MCF 10A (cell line): ENCODE measurements at regions not wholly inside any gene's neighbourhood (a gene's known extent, or its start where the extent isn't known, plus 50 kb on each side); places are given as distances from the start of the nearest gene placed in this dataset.
"Not testable (repeated sequence)": the region's sequence is repeated elsewhere in the genome, so short reads cannot be mapped to it uniquely, and the experiment has no call there.

Source experiments
- BruUV-seq: library from RNA; stranded (reverse); fragments of 400-500 nt; replicated peaks from 2 replicates; lab custom pipeline; 2021; lab: Mats Ljungman, UMichigan
- CTCF ChIA-PET: fragments of 300-600 bp; sonication (Branson Sonifier 250); formaldehyde crosslinking; extraction: SDS; loops from one replicate; lab custom pipeline; 2021; ENCODE audit warnings: antibody characterized with exemption, inconsistent platforms; lab: Yijun Ruan, JAX
- POLR2A ChIA-PET: fragments of 300-600, 350-650 bp; sonication (Branson Sonifier 250); formaldehyde crosslinking; extraction: SDS; loops from one replicate; lab custom pipeline; 2020; ENCODE audit warnings: antibody characterized with exemption, inconsistent platforms; lab: Yijun Ruan, JAX
- DNase-seq: peaks from one replicate; pipeline ENCODE4 v3.0.0-alpha.2; 2018; ENCODE audit not compliant: unreplicated experiment
- H3K27ac Mint-ChIP-seq: one replicate; pipeline ENCODE4 v1.8.0; 2022; ENCODE audit warnings: mild to moderate bottlenecking, low read depth, mixed read lengths; ENCODE audit not compliant: unreplicated experiment
- H3K27me3 Mint-ChIP-seq: one replicate; pipeline ENCODE4 v1.8.0; 2022; ENCODE audit warnings: mixed read lengths; ENCODE audit not compliant: insufficient read depth, unreplicated experiment
- H3K36me3 Mint-ChIP-seq: one replicate; pipeline ENCODE4 v1.8.0; 2022; ENCODE audit warnings: mild to moderate bottlenecking, moderate library complexity, mixed read lengths; ENCODE audit not compliant: insufficient read depth, unreplicated experiment
- H3K4me1 Mint-ChIP-seq: one replicate; pipeline ENCODE4 v1.8.0; 2022; ENCODE audit warnings: mixed read lengths; ENCODE audit not compliant: insufficient read depth, unreplicated experiment
- H3K4me3 Mint-ChIP-seq: one replicate; pipeline ENCODE4 v1.8.0; 2022; ENCODE audit warnings: mild to moderate bottlenecking, moderate library complexity, mixed read lengths; ENCODE audit not compliant: unreplicated experiment
- H3K9me3 Mint-ChIP-seq: one replicate; pipeline ENCODE4 v1.8.0; 2022; ENCODE audit warnings: mixed read lengths; ENCODE audit not compliant: unreplicated experiment
- intact Hi-C: fragments of 100-400 bp; cut with micrococcal nuclease; formaldehyde crosslinking; loops from 2 replicates; pipeline ENCODE4 v1.14.1; 2022
- TF ChIP-seq, protein P1 (sequence below): fragments of 200-600 bp; IDR thresholded peaks from one replicate; pipeline ENCODE4 v1.8.0; 2022; ENCODE audit warnings: antibody characterized with exemption, mild to moderate bottlenecking; ENCODE audit not compliant: unreplicated experiment

DNA sequence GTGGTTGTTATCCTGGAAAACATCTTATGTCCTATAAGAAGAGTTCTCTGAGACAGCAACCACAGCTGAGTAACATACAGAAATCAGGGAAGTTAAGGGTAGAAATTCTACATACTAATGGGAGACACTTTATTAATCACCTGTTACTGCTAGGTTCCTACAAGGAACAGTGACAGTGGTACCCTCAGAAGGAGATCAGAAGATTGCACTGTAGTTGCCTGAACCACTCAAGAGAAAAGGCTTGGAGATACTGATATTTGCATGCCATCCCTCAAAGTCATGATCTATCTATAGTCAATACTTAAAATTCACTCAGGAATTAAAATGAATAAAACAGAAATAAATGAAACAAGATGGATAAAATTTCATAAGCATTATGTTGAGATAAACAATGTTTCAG lies 136.0 kb downstream of the LMLN start:
- Mint-ChIP-seq H3K36me3 (no peaks in the 10 kb centered on the region), H3K27ac (no peak overlapping the region), H3K4me1 (no peaks in the 10 kb centered on the region), H3K9me3 (no peaks in the 10 kb centered on the region), H3K27me3 (peaks cover 59% of the 10 kb centered on the region), H3K4me3 (no peak overlapping the region)
- no peak for DNase-seq
- POLR2A ChIA-PET, result no interaction called here
- CTCF ChIA-PET, result no interaction called here
- BruUV-seq, result no TSS peak
- intact Hi-C loops, result no loop called here
- TF ChIP-seq, protein P1, sequence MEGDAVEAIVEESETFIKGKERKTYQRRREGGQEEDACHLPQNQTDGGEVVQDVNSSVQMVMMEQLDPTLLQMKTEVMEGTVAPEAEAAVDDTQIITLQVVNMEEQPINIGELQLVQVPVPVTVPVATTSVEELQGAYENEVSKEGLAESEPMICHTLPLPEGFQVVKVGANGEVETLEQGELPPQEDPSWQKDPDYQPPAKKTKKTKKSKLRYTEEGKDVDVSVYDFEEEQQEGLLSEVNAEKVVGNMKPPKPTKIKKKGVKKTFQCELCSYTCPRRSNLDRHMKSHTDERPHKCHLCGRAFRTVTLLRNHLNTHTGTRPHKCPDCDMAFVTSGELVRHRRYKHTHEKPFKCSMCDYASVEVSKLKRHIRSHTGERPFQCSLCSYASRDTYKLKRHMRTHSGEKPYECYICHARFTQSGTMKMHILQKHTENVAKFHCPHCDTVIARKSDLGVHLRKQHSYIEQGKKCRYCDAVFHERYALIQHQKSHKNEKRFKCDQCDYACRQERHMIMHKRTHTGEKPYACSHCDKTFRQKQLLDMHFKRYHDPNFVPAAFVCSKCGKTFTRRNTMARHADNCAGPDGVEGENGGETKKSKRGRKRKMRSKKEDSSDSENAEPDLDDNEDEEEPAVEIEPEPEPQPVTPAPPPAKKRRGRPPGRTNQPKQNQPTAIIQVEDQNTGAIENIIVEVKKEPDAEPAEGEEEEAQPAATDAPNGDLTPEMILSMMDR, result no peak

DNA sequence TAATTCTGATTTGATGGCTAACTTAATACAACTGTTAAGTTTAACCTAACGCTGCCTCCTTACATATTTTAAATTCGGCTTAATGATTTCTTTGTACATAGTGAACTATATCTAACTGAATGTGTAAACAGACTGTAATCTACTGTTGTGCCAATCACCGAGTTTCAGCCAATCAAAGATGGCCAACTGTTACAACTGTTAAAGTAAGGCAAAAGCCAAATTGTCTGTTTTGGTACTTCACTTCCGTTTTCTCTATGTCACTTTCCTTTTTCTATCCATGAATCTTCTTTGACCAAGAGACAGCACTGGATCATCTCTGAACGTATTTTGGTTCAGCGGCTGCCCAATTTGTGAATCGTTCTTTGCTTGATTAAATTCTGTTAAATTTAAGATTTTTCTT lies 137.0 kb downstream of the LMLN start:
- peaks cover 56% of the 10 kb centered on the region for H3K27me3 Mint-ChIP-seq
- CTCF ChIA-PET, result no interaction called here

DNA sequence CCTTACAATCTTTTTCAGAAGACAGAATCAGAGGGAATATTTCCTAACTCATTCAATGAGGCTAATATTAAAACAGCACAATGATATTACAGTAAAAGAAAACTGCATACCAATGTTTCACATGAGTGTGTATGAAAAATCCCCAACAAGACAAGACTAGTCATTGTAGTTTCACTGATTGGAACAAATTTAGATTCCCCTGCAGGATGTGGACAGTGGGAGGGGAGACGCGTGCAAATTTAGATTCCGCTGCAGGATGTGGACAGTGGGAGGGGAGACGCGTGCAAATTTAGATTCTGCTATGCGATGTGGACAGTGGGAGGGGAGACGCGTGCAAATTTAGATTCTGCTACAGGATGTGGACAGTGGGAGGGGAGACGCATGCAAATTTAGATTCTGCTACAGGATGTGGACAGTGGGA lies 138.7 kb downstream of the LMLN start:
- CTCF ChIA-PET, H3K4me3 Mint-ChIP-seq, H3K36me3 Mint-ChIP-seq, H3K9me3 Mint-ChIP-seq, DNase-seq, POLR2A ChIA-PET, H3K4me1 Mint-ChIP-seq, H3K27ac Mint-ChIP-seq, BruUV-seq, intact Hi-C loops: not testable (repeated sequence)
- peaks cover 40% of the 10 kb centered on the region for H3K27me3 Mint-ChIP-seq

More for the DNA sequence above, 137.0 kb downstream of the LMLN start:
- no peaks in the 10 kb centered on the region for H3K4me1 Mint-ChIP-seq
- TF ChIP-seq, protein P1, result no peak
- no peaks in the 10 kb centered on the region for H3K9me3 Mint-ChIP-seq
- no peaks in the 10 kb centered on the region for H3K36me3 Mint-ChIP-seq
- DNase-seq, result no peak
- no peak overlapping the region for H3K27ac Mint-ChIP-seq
- POLR2A ChIA-PET, result no interaction called here
- BruUV-seq, result no TSS peak
- intact Hi-C loops, result no loop called here
- H3K4me3 Mint-ChIP-seq, result no peak overlapping the region

DNA sequence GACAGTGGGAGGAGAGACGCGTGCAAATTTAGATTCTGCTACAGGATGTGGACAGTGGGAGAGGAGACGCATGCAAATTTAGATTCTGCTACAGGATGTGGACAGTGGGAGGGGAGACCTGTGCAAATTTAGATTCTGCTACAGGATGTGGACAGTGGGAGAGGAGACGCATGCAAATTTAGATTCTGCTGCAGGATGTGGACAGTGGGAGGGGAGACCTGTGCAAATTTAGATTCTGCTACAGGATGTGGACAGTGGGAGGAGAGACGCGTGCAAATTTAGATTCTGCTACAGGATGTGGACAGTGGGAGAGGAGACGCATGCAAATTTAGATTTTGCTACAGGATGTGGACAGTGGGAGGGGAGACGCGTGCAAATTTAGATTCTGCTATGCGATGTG lies 143.1 kb downstream of the LMLN start:
- H3K36me3 Mint-ChIP-seq, POLR2A ChIA-PET, DNase-seq, H3K27ac Mint-ChIP-seq, BruUV-seq, H3K9me3 Mint-ChIP-seq, H3K4me1 Mint-ChIP-seq, CTCF ChIA-PET, intact Hi-C loops, H3K4me3 Mint-ChIP-seq: not testable (repeated sequence)
- peaks cover 25% of the 10 kb centered on the region for H3K27me3 Mint-ChIP-seq

DNA sequence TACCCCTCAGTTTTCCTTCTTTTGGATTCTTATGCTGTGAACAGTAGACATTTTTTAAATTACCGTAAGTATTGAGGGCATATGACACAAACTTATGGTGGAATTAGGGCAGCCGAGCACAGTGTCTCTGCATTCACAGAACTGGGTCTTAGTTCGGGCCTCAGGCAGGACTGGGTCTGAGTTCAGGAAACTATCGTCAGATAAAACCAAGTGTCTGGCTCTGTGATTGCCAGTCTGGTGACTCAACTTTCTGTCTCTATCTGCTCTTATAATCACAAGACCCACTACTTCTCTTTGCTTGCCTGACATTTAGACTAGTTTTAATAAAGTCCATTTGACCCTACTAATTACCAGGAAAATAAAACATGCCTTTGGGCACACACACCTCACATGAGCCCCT lies 146.2 kb downstream of the LMLN start:
- Mint-ChIP-seq H3K4me1 (no peaks in the 10 kb centered on the region), H3K4me3 (no peak overlapping the region), H3K9me3 (no peaks in the 10 kb centered on the region), H3K27ac (no peak overlapping the region), H3K27me3 (peaks cover 57% of the 10 kb centered on the region), H3K36me3 (no peaks in the 10 kb centered on the region)
- no peak for DNase-seq
- ChIA-PET POLR2A (no interaction called here), CTCF (no interaction called here)
- TF ChIP-seq, protein P1, result no peak
- BruUV-seq, result no TSS peak
- intact Hi-C loops, result no loop called here
